Suppressor macrophage treated with lipopolysaccharide for 4 hours (primary cell): ENCODE measurements at regions not wholly inside any gene's neighbourhood (a gene's known extent, or its start where the extent isn't known, plus 50 kb on each side); places are given as distances from the start of the nearest gene placed in this dataset.

Experiments used
- DNase-seq: peaks from one replicate; pipeline ENCODE4 v3.0.0-alpha.2; 2020

- no peak for DNase-seq
These were observed 214.3 kb upstream of the NUDT4 start for GRCh38 chr12:93163260-93164036.

GRCh38 chr12:93164103-93164880, 213.4 kb upstream of the NUDT4 start:
- DNase-seq = no peak

- DNase-seq = no peak
These were observed 212.3 kb upstream of the NUDT4 start for GRCh38 chr12:93165384-93165932.

- DNase-seq = no peak
These were observed 211.0 kb upstream of the NUDT4 start for GRCh38 chr12:93166541-93167307.

- DNase-seq = no peak
These were observed 210.4 kb upstream of the NUDT4 start for GRCh38 chr12:93167331-93167730.

- peak; percentile 46 for DNase-seq
These were observed 209.8 kb upstream of the NUDT4 start for GRCh38 chr12:93167841-93168492.

GRCh38 chr12:93168751-93169150, 209.0 kb upstream of the NUDT4 start:
- no peak for DNase-seq

- DNase-seq = no peak
These were observed 208.2 kb upstream of the NUDT4 start for GRCh38 chr12:93169536-93169935.

GRCh38 chr12:93170928-93171327, 206.8 kb upstream of the NUDT4 start:
- DNase-seq = no peak

- DNase-seq = no peak
These were observed 204.4 kb upstream of the NUDT4 start for GRCh38 chr12:93173178-93173957.

- no peak for DNase-seq
These were observed 203.7 kb upstream of the NUDT4 start for GRCh38 chr12:93174048-93174447.

- DNase-seq = no peak
These were observed 203.3 kb upstream of the NUDT4 start for GRCh38 chr12:93174473-93174872.

GRCh38 chr12:93176165-93176564, 201.6 kb upstream of the NUDT4 start:
- DNase-seq = no peak

- no peak for DNase-seq
These were observed 201.1 kb upstream of the NUDT4 start for GRCh38 chr12:93176610-93177126.

- DNase-seq = no peak
These were observed 200.2 kb upstream of the NUDT4 start for GRCh38 chr12:93177208-93178153.

- no peak for DNase-seq
These were observed 199.4 kb upstream of the NUDT4 start for GRCh38 chr12:93178154-93178878.

- DNase-seq = no peak
These were observed 197.9 kb upstream of the NUDT4 start for GRCh38 chr12:93179792-93180191.

GRCh38 chr12:93180566-93180965, 197.2 kb upstream of the NUDT4 start:
- DNase-seq = no peak

- no peak for DNase-seq
These were observed 196.2 kb upstream of the NUDT4 start for GRCh38 chr12:93181409-93181965.
